ENCODE measurements at regions not wholly inside any gene's neighbourhood (a gene's known extent, or its start where the extent isn't known, plus 50 kb on each side); places are given as distances from the start of the nearest gene placed in this dataset.

DNA sequence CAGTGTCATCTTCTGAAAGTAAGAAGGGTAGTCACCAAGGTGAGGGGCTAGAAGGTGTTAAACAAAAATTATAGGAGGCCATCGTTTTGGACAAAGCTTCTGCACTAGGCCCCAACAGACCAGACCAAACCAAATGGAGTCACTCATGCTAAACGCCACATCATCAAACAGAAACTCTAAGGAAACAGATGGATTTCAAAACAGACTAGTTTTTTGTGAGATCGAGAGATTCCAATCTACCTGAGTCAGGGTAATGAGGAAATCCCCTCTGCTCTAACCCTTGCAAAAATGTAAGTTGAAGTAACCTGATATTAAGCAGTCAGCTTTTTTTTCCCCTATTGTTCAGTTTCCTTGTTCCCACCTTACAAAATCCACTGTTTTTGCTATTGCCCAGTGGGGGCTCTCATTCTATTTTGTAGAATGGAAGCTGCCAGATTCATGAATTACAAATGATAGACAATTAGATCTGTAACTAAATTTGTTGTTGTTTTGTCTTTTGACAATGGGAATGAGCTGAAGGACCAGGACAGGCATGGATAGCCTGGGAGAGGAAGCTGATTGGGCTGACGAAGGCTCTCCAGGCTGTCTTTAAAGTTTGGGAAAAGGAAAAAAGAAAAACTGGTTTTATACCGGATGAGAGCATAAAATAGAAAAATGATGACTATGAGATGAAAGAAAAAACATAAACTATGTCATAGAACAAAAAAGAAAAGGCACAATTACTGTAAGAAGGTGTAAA is 94.7 kb upstream of the ADAMTSL1 start:
- Histone ChIP-seq H4K20me1 (ENCODE audit: control insufficient read depth, extremely low read depth, insufficient read depth, low read length) (no peaks in the 10 kb centered on the region), H2AFZ (ENCODE audit: low read length) (no peak overlapping the region), H3K36me3 (ENCODE audit: control insufficient read depth, insufficient read depth, low read length) (no peaks in the 10 kb centered on the region), H3K4me2 (ENCODE audit: extremely low read depth, insufficient read depth, low read length) (no peak overlapping the region), H3K27ac (ENCODE audit: insufficient read depth, low read length) (no peak overlapping the region), H3K4me3 (replicated peaks in 1 of 4; ENCODE audit: control extremely low read depth in 1 of 4, insufficient read depth in 1 of 4, low read depth in 3 of 4, low read length in 4 of 4) (no peak overlapping the region), H3K9ac (ENCODE audit: insufficient read depth, low read length) (no peak overlapping the region), H3K27me3 (ENCODE audit: control insufficient read depth, insufficient read depth, low read length) (no peaks in the 10 kb centered on the region), H3K79me2 (ENCODE audit: control insufficient read depth, insufficient read depth, low read length) (no peaks in the 10 kb centered on the region), H3K4me1 (ENCODE audit: control insufficient read depth, extremely low read depth, insufficient read depth, low read length) (no peaks in the 10 kb centered on the region), H3K9me3 (ENCODE audit: control insufficient read depth, insufficient read depth, low read depth, low read length) (no peaks in the 10 kb centered on the region)
- TF ChIP-seq EZH2 (IDR thresholded peaks at IDR 0.05; ENCODE audit: low read length, missing control alignments): no peak
- DNase-seq (ENCODE audit: low read depth in 2 of 2): peak; percentile 80 to 94

DNA sequence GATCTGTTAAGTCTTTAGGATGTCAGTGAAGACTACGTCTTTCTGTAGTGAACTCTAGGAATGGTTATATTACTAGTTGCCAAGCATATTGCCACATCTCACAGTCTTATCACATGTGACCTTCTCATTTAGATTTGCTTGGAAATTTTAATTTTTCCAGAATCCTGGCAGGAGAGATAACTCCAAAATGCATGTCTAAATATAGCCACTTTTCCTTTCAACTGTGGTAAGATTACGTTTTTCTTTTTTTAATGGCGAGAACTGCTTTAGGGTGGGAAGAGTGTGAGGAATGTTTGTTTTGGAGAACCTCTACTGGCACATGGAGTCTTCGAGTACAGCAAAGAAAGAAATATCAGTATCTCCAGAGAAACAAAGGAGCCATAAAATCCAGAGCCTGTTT is 91.7 kb upstream of the ADAMTSL1 start:
- Histone ChIP-seq H3K27ac (ENCODE audit: insufficient read depth, low read length) (no peak overlapping the region), H4K20me1 (ENCODE audit: control insufficient read depth, extremely low read depth, insufficient read depth, low read length) (no peaks in the 10 kb centered on the region), H3K9ac (ENCODE audit: insufficient read depth, low read length) (no peak overlapping the region), H3K4me2 (ENCODE audit: extremely low read depth, insufficient read depth, low read length) (no peak overlapping the region), H3K36me3 (ENCODE audit: control insufficient read depth, insufficient read depth, low read length) (no peaks in the 10 kb centered on the region), H3K4me1 (ENCODE audit: control insufficient read depth, extremely low read depth, insufficient read depth, low read length) (no peaks in the 10 kb centered on the region), H3K9me3 (ENCODE audit: control insufficient read depth, insufficient read depth, low read depth, low read length) (no peaks in the 10 kb centered on the region), H2AFZ (ENCODE audit: low read length) (no peak overlapping the region), H3K27me3 (ENCODE audit: control insufficient read depth, insufficient read depth, low read length) (no peaks in the 10 kb centered on the region), H3K4me3 (replicated peaks in 1 of 4; ENCODE audit: control extremely low read depth in 1 of 4, insufficient read depth in 1 of 4, low read depth in 3 of 4, low read length in 4 of 4) (no peak overlapping the region), H3K79me2 (ENCODE audit: control insufficient read depth, insufficient read depth, low read length) (no peaks in the 10 kb centered on the region)
- DNase-seq (ENCODE audit: low read depth in 2 of 2): peak in 1 of 2 donors; percentile 64
- TF ChIP-seq CTCF (conservative IDR thresholded peaks at IDR 0.05 in 1 of 2, IDR thresholded peaks at IDR 0.05 in 1 of 2; ENCODE audit: low read depth in 1 of 2, low read length in 2 of 2): no peak
- TF ChIP-seq EZH2 (IDR thresholded peaks at IDR 0.05; ENCODE audit: low read length, missing control alignments): no peak

- Histone ChIP-seq H3K27ac (ENCODE audit: insufficient read depth, low read length) (no peak overlapping the region), H3K9ac (ENCODE audit: insufficient read depth, low read length) (no peak overlapping the region), H2AFZ (ENCODE audit: low read length) (no peak overlapping the region), H3K4me2 (ENCODE audit: extremely low read depth, insufficient read depth, low read length) (no peak overlapping the region), H3K36me3 (ENCODE audit: control insufficient read depth, insufficient read depth, low read length) (no peaks in the 10 kb centered on the region), H4K20me1 (ENCODE audit: control insufficient read depth, extremely low read depth, insufficient read depth, low read length) (no peaks in the 10 kb centered on the region), H3K27me3 (ENCODE audit: control insufficient read depth, insufficient read depth, low read length) (no peaks in the 10 kb centered on the region), H3K79me2 (ENCODE audit: control insufficient read depth, insufficient read depth, low read length) (no peaks in the 10 kb centered on the region), H3K9me3 (ENCODE audit: control insufficient read depth, insufficient read depth, low read depth, low read length) (no peaks in the 10 kb centered on the region), H3K4me1 (ENCODE audit: control insufficient read depth, extremely low read depth, insufficient read depth, low read length) (no peaks in the 10 kb centered on the region), H3K4me3 (replicated peaks in 1 of 4; ENCODE audit: control extremely low read depth in 1 of 4, insufficient read depth in 1 of 4, low read depth in 3 of 4, low read length in 4 of 4) (no peak overlapping the region)
- no peak for DNase-seq (ENCODE audit: low read depth in 2 of 2)
- TF ChIP-seq EZH2 (IDR thresholded peaks at IDR 0.05; ENCODE audit: low read length, missing control alignments) (no peak), CTCF (conservative IDR thresholded peaks at IDR 0.05 in 1 of 2, IDR thresholded peaks at IDR 0.05 in 1 of 2; ENCODE audit: low read depth in 1 of 2, low read length in 2 of 2) (no peak)
Measured at GRCh38 chr9:18384066-18384465, 89.9 kb upstream of the ADAMTSL1 start.
